Hematopoietic multipotent progenitor cell (in vitro differentiated cells): ENCODE measurements at regions not wholly inside any gene's neighbourhood (a gene's known extent, or its start where the extent isn't known, plus 50 kb on each side); places are given as distances from the start of the nearest gene placed in this dataset.
"Not testable (repeated sequence)": the region's sequence is repeated elsewhere in the genome, so short reads cannot be mapped to it uniquely, and the experiment has no call there.

Source experiments
- DNase-seq, 3 donors: peaks; one replicate each; pipeline ENCODE4 v3.0.0-alpha.2; 2011 to 2015; ENCODE audit warnings: low read depth in 2 of 3, low spot score in 2 of 3

DNA sequence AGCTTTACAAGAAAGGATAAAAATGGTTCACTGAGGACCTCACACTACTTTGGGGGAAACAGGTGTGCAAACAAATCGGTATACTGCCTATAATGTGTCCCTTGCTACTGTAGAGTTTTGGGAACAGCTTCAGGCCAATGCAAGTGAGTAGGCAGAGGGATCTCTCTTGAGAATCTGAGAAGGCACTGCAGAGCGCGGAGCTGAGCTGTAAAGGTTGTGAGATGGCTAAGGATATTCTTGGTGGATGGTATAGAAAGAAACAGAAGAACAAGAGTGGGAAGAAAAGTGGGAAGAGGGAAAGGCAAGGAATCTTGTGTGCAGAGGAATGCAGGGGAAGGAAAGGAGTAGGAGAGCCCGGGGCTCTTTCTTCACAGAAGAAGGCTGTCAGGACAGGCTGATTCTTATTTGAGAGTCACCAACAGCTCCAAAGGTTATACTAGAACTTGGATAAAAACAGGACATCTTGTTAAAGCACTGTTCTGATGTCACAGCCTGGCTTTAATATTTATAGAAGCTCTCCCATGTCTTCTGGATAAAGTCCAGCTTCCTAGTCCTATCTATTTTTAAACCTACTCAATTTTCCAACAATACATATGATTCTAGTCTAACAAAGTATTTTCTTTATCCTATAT lies 985.6 kb upstream of the HS3ST1 start:
- no peak for DNase-seq

DNA sequence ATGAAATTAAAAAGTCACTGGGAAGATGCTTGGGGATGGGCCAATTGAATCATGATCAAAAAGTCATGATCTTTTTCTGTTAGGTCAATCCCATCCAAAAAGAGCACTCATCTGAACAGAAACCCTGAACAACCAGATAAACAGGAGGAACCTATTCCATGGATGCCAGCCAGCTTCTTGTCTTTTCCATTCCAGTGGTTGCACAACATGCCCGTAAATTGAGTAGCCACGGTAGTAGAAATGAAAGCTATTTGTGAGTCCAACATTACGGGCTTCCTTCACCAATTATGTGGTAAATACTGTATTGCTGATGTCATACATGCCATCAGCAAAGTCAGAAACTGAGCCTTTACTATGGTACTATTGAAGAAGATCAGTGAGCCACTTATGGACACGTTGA lies 982.4 kb upstream of the HS3ST1 start:
- no peak for DNase-seq

DNA sequence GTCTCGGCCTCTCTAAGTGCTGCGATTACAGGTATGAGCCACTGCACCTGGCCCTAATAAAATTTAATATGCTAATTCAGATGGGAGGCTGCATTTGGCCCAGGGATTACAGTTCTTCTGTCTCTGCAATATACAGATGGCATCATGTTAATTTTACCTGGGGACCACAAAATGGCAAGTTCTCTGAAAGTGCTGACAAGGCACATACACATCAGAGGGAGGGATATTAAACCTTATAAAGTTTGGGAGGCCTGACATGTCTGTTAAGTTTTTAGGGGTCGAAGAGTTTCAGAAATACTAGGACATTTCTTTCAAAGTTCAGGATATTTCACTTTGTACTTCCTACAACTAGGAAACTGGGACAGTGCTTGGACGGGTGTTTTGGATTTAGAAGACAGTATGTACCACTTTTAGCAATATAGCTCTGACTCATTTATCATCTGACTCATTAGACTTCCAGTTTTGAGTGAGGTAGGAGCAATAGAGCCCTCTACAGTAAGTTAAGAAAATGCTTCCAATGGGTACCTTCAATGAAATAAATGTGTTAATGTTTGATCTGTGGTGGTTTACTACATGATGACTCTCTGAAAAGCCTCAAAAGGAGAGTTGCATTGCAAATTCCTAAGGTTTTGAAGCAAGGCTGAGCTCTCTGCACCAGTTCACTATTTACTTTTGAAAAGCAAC lies 981.0 kb upstream of the HS3ST1 start:
- peak in 2 of 3 donors; percentile 5 to 8 for DNase-seq

DNA sequence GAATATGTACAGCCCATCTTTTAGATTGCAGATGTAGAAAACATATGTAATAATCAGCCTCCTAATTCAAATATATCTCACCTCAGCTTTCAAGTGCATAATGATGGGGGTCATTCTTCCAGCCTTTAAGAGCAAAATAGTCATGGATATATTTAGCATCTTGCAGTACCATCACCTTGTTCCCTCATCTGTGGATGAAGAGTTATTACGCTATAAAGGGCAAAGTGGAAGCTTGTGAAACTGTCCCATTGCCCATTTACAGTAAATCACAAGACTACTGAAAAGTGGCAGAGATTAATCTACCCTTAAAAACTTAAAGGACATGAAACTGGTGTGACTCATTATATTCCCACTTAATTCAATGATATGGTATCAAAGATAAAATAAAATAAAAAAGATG lies 979.7 kb upstream of the HS3ST1 start:
- no peak for DNase-seq

DNA sequence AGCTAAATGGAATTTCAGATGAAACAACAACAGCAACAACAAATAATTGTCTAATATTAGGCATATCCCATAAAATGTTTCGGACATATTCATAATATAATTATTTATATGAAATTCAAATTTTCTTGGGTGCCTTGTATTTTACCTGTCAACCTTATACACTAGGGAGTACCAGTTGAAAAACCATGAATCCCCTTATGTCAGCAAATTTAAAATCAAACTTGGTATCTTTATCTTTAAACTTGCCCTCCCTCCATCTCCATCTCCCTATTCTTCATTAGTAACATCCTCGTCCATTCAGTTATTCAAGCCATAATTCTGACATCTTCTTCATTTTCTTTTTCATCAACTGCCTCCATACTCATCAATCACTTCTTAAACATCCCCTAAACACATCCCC lies 974.5 kb upstream of the HS3ST1 start:
- no peak for DNase-seq

DNA sequence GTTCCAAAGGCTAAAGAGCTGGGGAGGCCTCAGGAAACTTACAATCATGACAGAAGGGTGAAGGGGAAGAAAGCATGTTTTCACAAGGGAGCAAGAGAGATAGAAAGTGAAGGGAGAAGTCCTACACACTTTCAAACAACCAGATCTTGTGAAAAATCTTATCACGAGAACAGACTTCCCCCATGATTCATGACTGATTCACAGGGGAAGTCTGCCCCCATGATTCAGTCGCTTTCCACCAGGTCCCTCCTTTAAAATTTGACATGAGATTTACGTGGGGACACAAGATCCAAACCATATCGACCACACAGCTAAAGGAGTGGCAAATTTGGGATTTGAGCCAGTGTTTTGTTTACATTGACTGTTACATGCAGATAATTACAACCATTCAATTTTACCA lies 971.1 kb upstream of the HS3ST1 start:
- DNase-seq: peak in 2 of 3 donors; percentile 9 to 13

DNA sequence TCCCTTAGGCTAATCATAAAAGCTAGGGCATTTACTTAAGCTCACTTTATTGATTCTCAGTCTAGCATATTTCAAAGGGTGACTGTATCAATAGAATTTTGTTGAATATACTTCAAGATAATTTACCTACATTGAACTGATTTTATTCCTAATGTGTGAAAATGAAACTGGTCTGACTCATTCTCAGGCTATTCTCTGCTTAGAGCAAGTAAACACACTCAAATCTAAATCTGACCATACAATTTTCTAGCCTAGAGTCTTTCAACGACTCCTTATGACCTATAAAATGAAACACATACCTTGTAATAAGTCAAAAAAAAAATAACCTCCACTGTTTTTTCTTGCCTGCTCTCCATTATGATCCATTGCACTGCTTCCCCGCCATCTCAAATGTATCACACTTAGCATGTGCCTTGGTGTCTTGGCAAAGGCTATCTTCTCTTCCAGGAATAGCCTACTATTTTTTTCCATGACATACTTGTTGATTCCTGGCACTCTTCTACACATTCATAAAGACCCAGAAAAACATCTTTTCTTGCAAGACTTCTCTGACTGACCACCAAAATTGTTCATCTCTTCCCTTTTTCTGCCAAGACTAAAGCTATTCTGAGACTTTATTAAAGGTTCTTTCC lies 965.1 kb upstream of the HS3ST1 start:
- no peak for DNase-seq

DNA sequence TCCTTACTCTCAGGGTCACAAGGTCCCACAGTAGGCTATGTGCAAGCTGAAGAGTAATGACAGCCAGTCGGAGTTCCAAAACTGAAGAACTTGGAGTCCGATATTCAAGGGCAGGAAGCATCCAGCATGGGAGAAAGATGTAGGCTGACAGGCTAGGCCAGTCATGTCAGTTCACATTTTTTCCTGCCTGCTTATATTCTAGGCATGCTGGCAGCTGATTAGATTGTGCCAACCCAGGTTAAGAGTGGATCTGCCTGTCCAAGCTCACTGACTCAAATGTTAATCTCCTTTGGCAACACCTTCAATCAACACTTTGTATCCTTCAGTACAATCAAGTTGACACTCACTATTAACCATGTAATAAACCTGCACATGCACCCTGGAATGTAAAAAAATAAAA lies 960.9 kb upstream of the HS3ST1 start:
- DNase-seq: no peak

DNA sequence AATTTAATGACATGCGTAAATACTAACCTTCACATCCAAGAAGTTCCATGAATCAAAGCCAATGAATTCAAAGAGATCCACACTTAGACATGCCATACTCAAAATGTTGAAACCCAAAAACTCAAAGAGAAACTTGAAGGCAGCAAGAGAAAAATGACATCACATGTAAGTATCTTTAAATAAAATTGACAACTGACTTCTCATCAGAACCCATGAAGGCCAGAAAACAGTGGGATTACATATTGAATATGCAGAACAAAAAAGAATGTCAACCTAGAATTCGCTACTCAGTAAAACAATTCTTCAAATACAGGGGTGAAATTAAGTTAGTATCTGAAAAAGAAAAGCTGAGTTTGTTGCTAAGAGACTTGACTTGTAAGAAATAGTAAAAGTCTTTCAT lies 953.9 kb upstream of the HS3ST1 start:
- DNase-seq: no peak

DNA sequence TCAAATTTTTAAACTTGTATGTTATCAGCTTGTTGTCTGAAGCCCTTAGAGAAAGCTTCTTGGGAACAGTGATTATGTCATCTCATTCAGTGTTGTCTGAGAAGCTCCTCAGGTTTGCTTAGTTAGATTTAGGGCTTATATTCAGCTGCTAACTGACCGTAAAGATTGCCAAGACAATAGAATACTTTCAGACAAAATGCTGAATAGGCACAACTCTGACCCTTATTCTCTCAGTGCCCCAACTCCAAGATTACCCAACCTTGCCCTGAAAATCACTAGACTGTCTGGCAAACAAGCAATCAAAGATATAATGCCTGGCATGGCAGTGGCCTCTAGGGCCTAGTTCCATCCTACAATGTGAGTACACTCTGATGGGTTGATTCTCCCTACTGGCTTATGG lies 950.5 kb upstream of the HS3ST1 start:
- DNase-seq: no peak

DNA sequence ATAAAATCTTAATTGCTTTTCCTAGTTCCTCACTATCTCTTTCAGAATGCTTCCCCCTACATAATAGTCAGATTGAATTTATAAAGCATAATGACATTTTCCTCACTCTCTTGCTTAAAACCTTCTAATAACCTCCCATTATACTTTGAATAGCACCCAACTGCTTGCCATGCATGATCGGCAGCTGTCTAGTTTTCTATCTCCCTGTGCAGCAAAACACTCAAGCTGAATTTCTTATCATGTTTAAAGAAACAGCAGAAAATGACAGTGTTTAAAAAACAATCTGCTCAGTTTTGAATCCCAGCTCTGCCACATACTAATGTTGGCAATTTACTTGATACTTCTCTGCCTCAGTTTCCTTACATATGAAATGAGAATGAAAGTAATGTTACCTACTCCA lies 947.1 kb upstream of the HS3ST1 start:
- no peak for DNase-seq

DNA sequence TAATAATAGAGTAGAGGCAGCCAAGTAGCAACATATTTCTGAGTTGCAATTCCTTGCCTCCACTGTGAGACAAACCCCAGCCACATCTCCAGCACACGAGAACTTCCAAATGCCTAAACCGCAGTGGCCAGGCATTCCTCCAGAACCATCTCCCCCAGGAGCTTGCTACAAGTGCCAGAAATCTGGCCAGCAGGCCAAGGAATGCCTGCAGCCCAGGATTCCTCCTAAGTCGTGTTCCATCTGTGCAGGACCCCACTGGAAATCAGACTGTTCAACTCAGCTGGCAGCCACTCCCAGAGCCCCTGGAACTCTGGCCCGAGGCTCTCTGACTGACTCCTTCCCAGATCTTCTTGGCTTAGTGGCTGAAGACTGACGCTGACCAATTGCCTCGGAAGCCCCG lies 937.2 kb upstream of the HS3ST1 start:
- DNase-seq: not testable (repeated sequence)

DNA sequence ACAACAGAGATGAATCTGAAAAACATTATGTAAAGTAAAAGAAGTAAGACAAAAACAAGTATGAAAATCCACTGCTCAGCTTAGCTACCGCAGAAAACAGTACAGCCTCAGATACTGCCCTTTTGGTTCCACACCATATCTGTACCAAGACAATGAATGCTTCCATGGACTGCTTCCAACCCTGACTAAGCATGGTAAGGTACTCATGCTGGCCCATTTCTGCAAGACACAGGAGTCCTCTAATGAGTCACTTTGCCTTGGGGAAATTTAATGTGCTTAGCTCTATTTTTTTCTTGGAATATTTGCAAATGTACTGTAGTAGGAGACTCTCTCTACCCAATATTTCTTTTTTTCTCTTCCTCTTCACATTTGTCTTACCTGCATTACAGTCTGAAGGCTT lies 931.7 kb upstream of the HS3ST1 start:
- DNase-seq: no peak

DNA sequence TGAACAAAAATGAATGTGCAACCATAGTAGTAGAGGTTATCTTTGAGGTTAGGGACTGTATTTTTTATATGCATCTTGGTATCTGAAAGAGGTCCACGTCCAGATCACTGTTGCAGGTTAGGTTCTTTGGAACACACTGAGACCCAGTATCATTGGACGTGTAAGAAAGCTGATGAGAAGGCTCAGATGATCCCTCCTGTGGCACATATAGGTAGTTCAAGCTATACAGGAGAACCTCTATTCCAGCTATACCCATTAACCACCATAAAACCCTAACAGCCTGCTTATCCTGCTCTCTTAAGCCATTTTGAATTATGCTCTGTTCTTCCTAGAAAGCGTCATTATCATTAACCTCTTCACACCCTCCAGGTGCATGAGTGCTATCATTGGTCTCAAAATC lies 930.7 kb upstream of the HS3ST1 start:
- no peak for DNase-seq

DNA sequence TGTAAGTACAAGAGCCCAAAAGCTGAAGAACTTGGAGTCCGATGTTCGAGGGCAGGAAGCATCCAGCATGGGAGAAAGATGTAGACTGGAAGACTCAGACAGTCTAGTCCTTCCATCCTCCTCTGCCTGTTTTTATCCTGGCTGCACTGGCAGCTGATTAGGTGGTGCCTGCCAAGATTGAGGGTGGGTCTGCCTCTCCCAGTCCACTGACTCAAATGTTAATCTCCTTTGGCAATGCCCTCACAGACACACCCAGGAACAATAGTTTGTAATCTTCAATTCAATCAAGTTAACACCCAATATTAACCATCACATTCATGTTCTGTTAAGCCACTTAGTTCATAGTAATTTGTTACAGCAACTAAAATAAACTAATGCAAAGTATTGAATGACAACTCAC lies 904.4 kb upstream of the HS3ST1 start:
- DNase-seq: not testable (repeated sequence)

DNA sequence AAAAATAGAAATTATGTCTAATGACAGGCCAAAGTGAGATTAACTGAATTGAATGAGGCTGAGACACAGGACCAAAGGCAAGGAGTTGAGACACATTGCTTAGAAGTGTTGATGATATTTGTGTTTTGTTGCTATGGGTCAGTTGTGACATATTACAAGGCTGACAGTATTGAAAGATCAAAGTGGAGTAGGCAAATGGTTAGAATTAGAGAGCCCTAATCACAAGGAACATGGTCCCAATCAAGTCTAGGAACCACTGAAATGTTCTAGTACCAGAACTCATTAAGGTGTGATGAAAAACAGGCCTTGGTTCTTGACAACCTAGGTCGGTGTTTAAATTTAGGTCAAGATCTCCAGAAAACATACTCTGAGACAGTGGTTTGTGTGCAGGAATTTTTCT lies 896.3 kb upstream of the HS3ST1 start:
- DNase-seq: no peak

DNA sequence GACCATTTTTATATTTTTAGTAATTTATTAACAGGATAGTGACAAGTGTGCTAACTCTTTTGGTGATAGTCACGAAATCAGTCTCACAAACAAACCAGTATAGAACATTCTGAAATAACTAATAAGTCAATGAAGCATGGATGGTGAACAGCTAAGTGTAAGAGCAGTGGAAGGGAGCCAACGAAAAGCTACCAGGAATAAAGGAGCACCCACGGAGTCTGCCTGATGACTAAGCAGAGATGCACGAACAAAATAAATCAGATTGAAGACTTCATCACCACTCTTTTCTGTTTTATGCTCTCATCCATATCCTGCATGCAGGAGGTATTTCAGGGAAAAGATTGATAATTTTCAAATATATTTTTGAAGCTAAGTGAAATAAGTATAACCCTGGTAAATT lies 891.1 kb upstream of the HS3ST1 start:
- no peak for DNase-seq

DNA sequence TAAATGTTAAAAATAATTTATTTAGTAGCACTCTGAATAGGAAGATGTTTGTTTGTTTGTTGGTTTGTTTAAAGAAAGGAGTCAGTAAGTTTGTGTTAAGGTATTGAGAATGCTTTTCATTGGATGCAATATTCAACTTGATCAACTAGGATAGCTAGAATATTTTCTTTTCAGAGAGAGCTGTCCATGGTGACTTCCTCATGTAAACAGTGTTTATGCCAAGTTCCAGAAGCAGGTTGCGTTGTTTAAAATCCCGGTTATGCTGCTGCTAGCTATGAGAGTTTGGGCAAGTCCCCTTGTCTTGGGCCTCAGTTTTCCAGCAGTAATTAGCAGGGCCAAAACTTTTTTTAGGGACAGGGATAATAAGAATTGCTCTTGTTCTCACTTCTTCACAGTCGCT lies 876.2 kb upstream of the HS3ST1 start:
- no peak for DNase-seq

DNA sequence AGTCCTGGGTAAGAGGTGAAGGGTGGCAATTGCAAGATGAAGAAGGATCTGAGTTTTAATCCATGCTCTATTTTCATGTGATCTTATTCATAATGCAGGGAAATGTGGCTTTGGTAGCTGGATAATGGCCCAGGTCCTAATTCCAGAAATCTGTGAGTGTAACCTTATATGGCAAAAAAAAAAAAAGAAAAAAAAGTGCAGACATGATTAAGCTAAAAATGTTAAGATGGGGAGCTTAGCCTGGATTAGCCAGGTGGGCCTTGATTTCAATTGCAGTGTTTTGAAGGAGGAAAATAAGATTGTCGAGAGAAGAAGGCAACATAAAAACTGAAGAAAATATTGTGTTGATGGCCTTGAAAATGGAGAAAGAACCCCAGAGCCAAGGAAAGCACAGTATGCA lies 867.7 kb upstream of the HS3ST1 start:
- DNase-seq: no peak

DNA sequence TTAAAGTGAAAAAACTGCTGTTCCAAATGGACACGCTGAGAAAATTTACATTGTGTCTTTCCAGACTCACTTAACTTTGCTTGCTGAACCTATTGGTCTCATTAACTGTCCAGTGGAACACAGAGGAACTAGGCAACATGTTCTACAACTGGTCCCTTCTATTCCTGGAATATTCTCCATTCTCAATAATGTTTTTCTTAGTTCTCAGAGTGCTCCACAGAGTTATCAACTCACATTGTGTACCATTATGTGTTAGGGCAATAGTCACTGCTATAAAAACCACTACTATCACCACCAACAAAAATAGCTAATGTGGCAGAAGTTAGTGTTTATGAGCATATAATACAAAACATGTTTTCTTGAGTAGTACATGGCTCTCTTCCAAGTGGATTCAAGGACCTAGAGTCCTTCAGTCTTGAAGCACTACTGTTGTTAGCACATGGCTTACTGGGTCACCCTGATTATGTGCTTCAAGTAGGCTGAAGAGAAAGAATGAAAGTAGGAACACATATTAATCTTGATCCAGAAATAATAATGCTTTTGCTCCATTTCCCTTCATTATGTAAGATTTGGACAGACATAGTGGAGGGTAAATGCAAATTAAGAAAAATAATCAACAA lies 865.3 kb upstream of the HS3ST1 start:
- no peak for DNase-seq

DNA sequence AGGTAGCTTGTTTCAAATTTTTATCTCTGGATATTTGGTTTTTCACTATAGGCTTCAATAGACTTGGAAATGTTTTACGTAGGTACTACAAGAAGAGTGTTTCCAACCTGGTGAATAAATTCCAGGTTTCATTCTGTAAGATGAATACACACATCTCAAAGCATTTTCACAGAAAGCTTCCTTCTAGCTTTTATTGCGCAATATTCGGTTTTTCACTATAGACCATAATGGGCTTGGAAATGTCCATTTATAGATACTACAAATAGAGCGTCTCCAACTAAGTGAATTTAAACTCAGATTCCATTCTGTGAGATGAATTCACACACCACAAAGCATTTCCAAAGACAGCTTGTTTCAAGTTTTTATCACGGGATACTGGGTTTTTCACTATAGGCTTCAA lies 857.7 kb upstream of the HS3ST1 start:
- DNase-seq: no peak

DNA sequence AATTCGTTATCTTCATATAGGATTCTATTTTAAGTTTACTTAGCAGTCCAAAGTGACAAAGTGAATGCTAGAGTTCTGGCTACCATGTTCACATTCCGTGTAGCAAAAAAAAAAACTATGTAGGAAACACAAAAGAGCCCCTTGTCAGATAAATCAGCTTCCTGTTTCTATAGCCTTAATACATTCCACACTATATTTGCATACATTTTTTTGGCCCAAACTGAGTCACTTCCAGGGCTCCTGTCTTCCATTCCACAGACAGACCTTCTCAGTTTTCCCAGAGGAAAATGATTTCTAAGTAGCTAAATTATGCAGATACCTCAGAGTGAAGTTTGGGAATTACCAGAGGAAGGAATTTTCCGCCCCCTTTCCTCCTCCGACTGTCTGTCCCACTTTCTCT lies 841.9 kb upstream of the HS3ST1 start:
- no peak for DNase-seq
